IPS DF 6.9 (cell line): ENCODE measurements at regions not wholly inside any gene's neighbourhood (a gene's known extent, or its start where the extent isn't known, plus 50 kb on each side); places are given as distances from the start of the nearest gene placed in this dataset.
A peak's percentile ranks its signal among the peaks of the same experiment; 100 is the strongest.

Experiments
- DNase-seq: peaks from one replicate; pipeline ENCODE4 v3.0.0-alpha.2; 2013; ENCODE audit warnings: low read depth, low spot score
- H3K27ac ChIP-seq: one replicate; pipeline ENCODE4 v1.5.1; 2013; ENCODE audit warnings: low read length, control low read depth
- H3K27me3 ChIP-seq: 2 replicates; pipeline ENCODE4 v1.6.1; 2013; ENCODE audit warnings: mild to moderate bottlenecking, low read length; ENCODE audit not compliant: control insufficient read depth, insufficient read depth
- H3K36me3 ChIP-seq: 2 replicates; pipeline ENCODE4 v1.6.1; 2013; ENCODE audit warnings: low read length; ENCODE audit not compliant: control insufficient read depth, insufficient read depth
- H3K4me1 ChIP-seq: 2 replicates; pipeline ENCODE4 v1.6.1; 2013; ENCODE audit warnings: low read length; ENCODE audit not compliant: control insufficient read depth, insufficient read depth
- H3K4me3 ChIP-seq: 2 replicates; pipeline ENCODE4 v1.5.1; 2013; ENCODE audit warnings: mild to moderate bottlenecking, low read length
- H3K9me3 ChIP-seq: 2 replicates; pipeline ENCODE4 v1.6.1; 2013; ENCODE audit warnings: low read length, inconsistent platforms; ENCODE audit not compliant: control insufficient read depth, insufficient read depth
- WGBS: extraction: QIAGEN DNeasy Blood & Tissue Kit; methylation state at CpG from one replicate; pipeline ENCODE4 v1.1.7; 2013; ENCODE audit warnings: mixed read lengths, missing lambda C conversion rate; ENCODE audit not compliant: insufficient read length, insufficient coverage; 5-methylcytosine and 5-hydroxymethylcytosine counted together

DNA sequence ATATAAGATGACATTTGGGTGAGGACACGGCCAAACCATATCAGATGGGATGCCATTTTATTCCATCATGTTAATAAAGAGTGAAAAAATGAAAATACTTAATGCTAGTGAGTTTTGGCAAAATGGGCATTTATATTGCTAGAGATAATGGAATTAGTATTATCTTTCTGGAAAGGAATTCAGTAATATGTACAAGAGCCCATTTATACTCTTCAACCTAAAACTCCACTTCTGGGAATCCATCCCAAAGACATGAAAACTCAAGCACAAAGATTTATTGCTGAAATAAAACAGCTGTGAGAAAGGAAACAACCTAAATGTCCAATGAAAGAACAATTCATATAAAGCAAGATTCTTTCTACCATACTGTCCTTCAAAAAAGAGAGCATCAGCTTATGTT lies 96.0 kb upstream of the TMEM168 start:
- no peak for DNase-seq
- no peaks in the 10 kb centered on the region for H3K27me3 ChIP-seq
- H3K4me3 ChIP-seq: no peak overlapping the region
- no peak overlapping the region for H3K27ac ChIP-seq
- H3K9me3 ChIP-seq: no peaks in the 10 kb centered on the region
- peaks cover 2% of the 10 kb centered on the region; the same call in 1 of the 2 replicates for H3K4me1 ChIP-seq
- no peaks in the 10 kb centered on the region for H3K36me3 ChIP-seq
- no CpG with 5 or more reads among the region's 1 CpG for WGBS

- Histone ChIP-seq H3K4me3 (no peak overlapping the region), H3K36me3 (no peaks in the 10 kb centered on the region), H3K27ac (no peak overlapping the region), H3K27me3 (no peaks in the 10 kb centered on the region), H3K4me1 (peaks cover 2% of the 10 kb centered on the region; the same call in 1 of the 2 replicates), H3K9me3 (no peaks in the 10 kb centered on the region)
- no peak for DNase-seq
These were observed 92.8 kb upstream of the TMEM168 start for GRCh38 chr7:112882991-112883390.

DNA sequence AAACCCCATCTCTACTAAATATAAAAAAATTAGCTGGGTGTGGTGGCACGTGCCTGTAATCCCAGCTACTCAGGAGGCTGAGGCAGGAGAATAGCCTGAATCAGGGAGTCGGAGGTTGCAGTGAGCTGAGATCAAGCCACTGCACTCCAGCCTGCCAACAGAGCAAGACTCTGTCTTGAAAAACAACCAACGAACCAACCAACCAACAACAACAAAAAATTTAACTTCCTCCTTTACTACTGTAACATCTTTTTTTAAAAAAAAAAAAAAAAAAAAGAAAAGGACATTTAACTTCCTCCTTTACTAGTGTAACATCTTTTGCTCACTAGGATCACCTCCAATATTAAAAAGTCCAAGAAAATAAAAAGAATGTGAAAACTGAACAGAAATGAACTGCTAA lies 92.3 kb upstream of the TMEM168 start:
- Histone ChIP-seq H3K9me3 (no peaks in the 10 kb centered on the region), H3K36me3 (no peaks in the 10 kb centered on the region), H3K4me3 (no peak overlapping the region), H3K27me3 (no peaks in the 10 kb centered on the region), H3K27ac (no peak overlapping the region), H3K4me1 (peaks cover 2% of the 10 kb centered on the region; the same call in 1 of the 2 replicates)
- 100% methylated on average over 1 of the region's 3 CpGs for WGBS
- DNase-seq: no peak

GRCh38 chr7:112882022-112882421 lies 91.8 kb upstream of the TMEM168 start:
- Histone ChIP-seq H3K4me3 (no peak overlapping the region), H3K4me1 (peaks cover 2% of the 10 kb centered on the region; the same call in 1 of the 2 replicates), H3K9me3 (no peaks in the 10 kb centered on the region), H3K27ac (no peak overlapping the region), H3K36me3 (no peaks in the 10 kb centered on the region), H3K27me3 (no peaks in the 10 kb centered on the region)
- no CpG with 5 or more reads among the region's 4 CpGs for WGBS
- DNase-seq: no peak

DNA sequence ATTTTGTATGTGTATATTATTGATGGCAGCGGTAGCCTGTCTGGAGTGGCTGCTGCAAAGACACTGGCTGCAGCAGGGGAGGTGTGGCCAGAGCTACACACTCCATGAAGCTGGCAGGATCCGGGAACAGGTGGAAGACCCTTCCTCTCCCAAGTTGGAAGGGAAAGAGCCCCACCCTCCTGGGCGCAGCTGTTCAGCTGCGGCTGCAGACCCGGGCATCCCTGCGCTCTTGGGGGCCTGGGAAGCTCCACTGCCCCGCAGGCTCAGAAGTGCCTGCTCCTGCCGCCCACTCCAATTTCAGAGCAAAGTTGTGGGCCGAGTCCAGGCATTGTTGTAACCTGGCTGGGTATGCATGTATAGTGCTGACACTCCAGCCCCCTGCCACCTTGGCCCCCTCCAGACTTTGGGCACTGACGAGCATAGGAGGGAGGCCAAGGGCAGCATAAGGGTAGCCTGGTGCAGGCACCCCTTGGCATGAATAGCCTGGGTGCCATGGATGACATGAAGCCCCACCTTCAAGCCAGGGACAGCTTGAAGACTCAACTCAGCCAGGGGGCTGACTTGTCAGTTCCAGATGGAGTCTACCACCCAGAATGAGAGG lies 90.7 kb upstream of the TMEM168 start:
- WGBS: no CpG with 5 or more reads among the region's 10 CpGs
- no peaks in the 10 kb centered on the region for H3K9me3 ChIP-seq
- no peak for DNase-seq
- no peaks in the 10 kb centered on the region for H3K27me3 ChIP-seq
- peaks cover 2% of the 10 kb centered on the region; the same call in 1 of the 2 replicates for H3K4me1 ChIP-seq
- no peaks in the 10 kb centered on the region for H3K36me3 ChIP-seq
- H3K4me3 ChIP-seq: no peak overlapping the region; the same call in 1 of the 2 replicates
- no peak overlapping the region for H3K27ac ChIP-seq

DNA sequence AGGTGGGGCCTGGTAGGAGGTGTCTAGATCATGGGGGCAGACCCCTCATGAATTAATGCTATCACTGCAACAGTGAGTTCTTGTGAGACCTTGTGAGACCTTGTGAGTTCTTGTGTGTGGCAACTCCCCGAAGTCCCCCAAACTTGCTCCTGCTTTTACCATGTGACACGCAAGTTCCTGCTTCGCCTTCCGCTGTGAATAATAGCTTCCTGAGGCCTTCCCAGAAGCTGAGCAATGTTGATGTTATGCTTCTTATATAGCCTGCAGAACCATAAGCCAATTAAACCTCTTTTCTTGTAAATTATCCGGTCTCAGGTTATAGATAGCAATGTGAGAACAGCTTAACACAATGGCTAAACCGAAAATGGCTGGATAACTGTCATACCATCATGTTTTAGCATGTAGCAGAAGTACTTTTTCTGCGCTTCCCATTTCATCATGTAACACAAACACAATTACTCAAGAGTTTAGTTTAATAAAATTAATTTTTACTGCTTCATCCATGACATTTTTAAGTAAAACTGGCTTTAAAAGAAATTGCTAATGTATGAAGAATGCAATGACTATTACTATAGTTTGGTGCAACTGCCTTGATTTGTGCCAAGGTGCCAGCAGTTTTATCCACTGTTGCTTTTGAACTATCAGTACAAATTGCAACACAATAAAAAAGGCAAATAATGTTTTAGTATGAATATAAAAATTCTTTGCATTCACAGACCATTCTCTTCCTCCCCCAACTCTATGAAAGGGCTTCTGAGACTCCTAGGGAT lies 87.7 kb upstream of the TMEM168 start:
- Histone ChIP-seq H3K9me3 (no peaks in the 10 kb centered on the region), H3K27ac (no peak overlapping the region), H3K36me3 (no peaks in the 10 kb centered on the region), H3K4me1 (peaks cover 2% of the 10 kb centered on the region; the same call in 1 of the 2 replicates), H3K4me3 (no peak overlapping the region), H3K27me3 (no peaks in the 10 kb centered on the region)
- no CpG with 5 or more reads among the region's 7 CpGs for WGBS
- DNase-seq: no peak

DNA sequence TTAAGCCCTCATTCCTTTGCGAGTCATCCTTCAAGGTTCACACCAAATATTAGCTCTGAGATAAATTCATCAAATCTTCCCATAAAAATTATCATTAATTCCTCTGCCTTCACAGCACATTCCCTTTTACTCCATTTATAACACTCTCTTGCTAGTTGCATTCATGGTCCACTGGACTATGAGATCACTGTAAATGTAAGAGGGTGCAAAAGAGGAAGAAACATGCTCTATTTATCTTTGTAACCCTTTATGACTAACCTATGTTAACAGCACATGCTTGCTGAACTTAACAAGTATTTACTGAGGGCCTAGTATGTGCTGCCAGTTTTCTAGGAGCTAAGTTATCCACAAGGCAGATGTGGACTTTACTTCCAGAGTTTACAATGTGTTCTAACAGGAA lies 86.7 kb upstream of the TMEM168 start:
- H3K4me3 ChIP-seq: no peak overlapping the region
- H3K36me3 ChIP-seq: no peaks in the 10 kb centered on the region
- no peaks in the 10 kb centered on the region for H3K9me3 ChIP-seq
- peaks cover under 1% of the 10 kb centered on the region; the same call in 1 of the 2 replicates for H3K4me1 ChIP-seq
- whole genome bisulfite sequencing: no CpG with 5 or more reads among the region's 1 CpG
- no peaks in the 10 kb centered on the region for H3K27me3 ChIP-seq
- no peak overlapping the region for H3K27ac ChIP-seq
- DNase-seq: no peak

- Histone ChIP-seq H3K4me1 (no peaks in the 10 kb centered on the region), H3K27me3 (no peaks in the 10 kb centered on the region), H3K27ac (no peak overlapping the region), H3K9me3 (no peaks in the 10 kb centered on the region), H3K36me3 (no peaks in the 10 kb centered on the region), H3K4me3 (no peak overlapping the region)
- no CpG with 5 or more reads among the region's 4 CpGs for WGBS
- DNase-seq: no peak
These were observed 84.7 kb upstream of the TMEM168 start for GRCh38 chr7:112874909-112875308.

DNA sequence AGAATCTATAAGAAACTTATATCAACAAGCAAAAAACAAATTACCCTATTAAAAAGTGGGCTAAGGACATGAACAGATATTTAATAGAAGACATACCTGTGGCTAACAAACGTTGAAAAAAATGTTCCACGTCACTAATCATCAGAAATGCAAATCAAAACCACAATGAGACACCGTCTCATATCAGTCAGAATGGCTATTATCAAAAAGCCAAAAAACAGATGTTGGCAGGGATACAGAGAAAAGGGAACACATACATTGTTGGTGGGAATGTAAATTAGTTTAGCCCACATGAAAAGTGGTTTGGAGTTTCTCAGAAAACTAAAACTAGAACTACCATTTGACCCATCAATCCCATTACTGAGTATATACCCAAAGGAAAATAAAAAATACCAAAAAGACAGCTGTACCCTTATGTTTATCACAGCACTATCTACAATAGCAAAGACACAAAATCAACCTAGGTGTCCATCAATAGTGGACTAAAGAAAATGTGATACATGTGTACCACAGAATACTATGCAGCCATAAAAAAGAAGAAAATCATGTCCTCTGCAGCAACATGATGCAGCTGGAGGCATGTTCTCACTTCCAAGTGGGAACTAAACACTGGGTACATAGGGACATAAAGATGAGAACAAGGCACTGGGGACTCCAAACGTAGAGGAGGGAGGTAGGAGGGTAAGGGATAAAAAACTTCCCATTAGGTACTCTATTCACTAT lies 83.8 kb upstream of the TMEM168 start:
- no peak overlapping the region for H3K27ac ChIP-seq
- no peaks in the 10 kb centered on the region for H3K4me1 ChIP-seq
- no peak for DNase-seq
- H3K4me3 ChIP-seq: no peak overlapping the region
- H3K27me3 ChIP-seq: no peaks in the 10 kb centered on the region
- WGBS: no CpG with 5 or more reads among the region's 4 CpGs
- H3K9me3 ChIP-seq: no peaks in the 10 kb centered on the region
- no peaks in the 10 kb centered on the region for H3K36me3 ChIP-seq

- peak; percentile 68 for DNase-seq
- H3K27ac ChIP-seq: no peak overlapping the region
- H3K9me3 ChIP-seq: no peaks in the 10 kb centered on the region
- H3K36me3 ChIP-seq: no peaks in the 10 kb centered on the region
- no peak overlapping the region for H3K4me3 ChIP-seq
- H3K4me1 ChIP-seq: no peaks in the 10 kb centered on the region
- WGBS: no CpG with 5 or more reads among the region's 15 CpGs
- H3K27me3 ChIP-seq: no peaks in the 10 kb centered on the region
These were observed 79.0 kb upstream of the TMEM168 start for GRCh38 chr7:112869111-112869774.
